A549 (cell line): ENCODE measurements at regions not wholly inside any gene's neighbourhood (a gene's known extent, or its start where the extent isn't known, plus 50 kb on each side); places are given as distances from the start of the nearest gene placed in this dataset.

Experiments used
- TF ChIP-seq, protein P1 (sequence below): fragments of >200 bp; sonication (Bioruptor Twin); formaldehyde crosslinking; IDR thresholded peaks from 3 replicates; pipeline ENCODE4 v1.5.1; 2016
- TF ChIP-seq, protein P2 (sequence below): fragments of 150-350 bp; IDR thresholded peaks from 2 replicates; pipeline ENCODE4 v1.6.1; 2014; ENCODE audit warnings: low read depth, mild to moderate bottlenecking, low read length

DNA sequence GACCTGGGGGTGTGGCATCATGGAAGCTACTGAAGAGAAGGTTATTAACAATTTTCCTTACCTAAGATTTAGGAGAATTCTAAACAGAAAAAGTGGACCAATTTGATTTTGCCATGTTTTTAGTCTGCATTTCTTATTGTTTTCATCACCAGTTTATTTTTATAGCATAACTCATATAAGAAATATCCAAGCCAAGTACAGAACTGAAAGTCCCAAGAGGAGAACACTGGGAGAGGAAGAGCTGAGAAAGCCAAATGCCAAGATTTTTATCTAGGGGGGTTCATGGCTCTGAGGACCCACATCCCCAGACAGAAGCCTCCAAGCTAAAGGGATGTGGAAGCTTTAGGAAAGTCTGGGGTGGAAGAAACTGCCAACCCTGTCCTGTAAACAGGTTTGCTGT is 109.4 kb upstream of the DUSP10 start:
- TF ChIP-seq, protein P1, sequence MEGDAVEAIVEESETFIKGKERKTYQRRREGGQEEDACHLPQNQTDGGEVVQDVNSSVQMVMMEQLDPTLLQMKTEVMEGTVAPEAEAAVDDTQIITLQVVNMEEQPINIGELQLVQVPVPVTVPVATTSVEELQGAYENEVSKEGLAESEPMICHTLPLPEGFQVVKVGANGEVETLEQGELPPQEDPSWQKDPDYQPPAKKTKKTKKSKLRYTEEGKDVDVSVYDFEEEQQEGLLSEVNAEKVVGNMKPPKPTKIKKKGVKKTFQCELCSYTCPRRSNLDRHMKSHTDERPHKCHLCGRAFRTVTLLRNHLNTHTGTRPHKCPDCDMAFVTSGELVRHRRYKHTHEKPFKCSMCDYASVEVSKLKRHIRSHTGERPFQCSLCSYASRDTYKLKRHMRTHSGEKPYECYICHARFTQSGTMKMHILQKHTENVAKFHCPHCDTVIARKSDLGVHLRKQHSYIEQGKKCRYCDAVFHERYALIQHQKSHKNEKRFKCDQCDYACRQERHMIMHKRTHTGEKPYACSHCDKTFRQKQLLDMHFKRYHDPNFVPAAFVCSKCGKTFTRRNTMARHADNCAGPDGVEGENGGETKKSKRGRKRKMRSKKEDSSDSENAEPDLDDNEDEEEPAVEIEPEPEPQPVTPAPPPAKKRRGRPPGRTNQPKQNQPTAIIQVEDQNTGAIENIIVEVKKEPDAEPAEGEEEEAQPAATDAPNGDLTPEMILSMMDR: no peak
- TF ChIP-seq, protein P2, sequence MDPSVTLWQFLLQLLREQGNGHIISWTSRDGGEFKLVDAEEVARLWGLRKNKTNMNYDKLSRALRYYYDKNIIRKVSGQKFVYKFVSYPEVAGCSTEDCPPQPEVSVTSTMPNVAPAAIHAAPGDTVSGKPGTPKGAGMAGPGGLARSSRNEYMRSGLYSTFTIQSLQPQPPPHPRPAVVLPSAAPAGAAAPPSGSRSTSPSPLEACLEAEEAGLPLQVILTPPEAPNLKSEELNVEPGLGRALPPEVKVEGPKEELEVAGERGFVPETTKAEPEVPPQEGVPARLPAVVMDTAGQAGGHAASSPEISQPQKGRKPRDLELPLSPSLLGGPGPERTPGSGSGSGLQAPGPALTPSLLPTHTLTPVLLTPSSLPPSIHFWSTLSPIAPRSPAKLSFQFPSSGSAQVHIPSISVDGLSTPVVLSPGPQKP: no peak
